ENCODE measurements at regions not wholly inside any gene's neighbourhood (a gene's known extent, or its start where the extent isn't known, plus 50 kb on each side); places are given as distances from the start of the nearest gene placed in this dataset.
"Not testable (repeated sequence)": the region's sequence is repeated elsewhere in the genome, so short reads cannot be mapped to it uniquely, and the experiment has no call there.

- TF ChIP-seq ZBTB37 (CRISPR knock-in tag; IDR thresholded peaks at IDR 0.05) (no peak), ZNF296 (CRISPR knock-in tag; conservative IDR thresholded peaks at IDR 0.05) (no peak), TBX3 (IDR thresholded peaks at IDR 0.05; ENCODE audit: borderline replicate concordance) (no peak)
Measured at GRCh38 chr13:63446329-63446728, 2030.7 kb upstream of the PCDH20 start (continued).

GRCh38 chr13:63444225-63444624 lies 2028.6 kb upstream of the PCDH20 start:
- H3K4me1 ChIP-seq (ENCODE audit: insufficient read depth, low read length); H3K9me3 ChIP-seq (ENCODE audit: low read length); H3K9ac ChIP-seq (ENCODE audit: insufficient read depth, low read depth, low read length); H3K27me3 ChIP-seq (ENCODE audit: control insufficient read depth in 1 of 2, insufficient read depth in 2 of 2, low read length in 2 of 2); DNase-seq (ENCODE audit: low spot score); H3K79me2 ChIP-seq (ENCODE audit: insufficient read depth, low read length); H3K4me2 ChIP-seq (ENCODE audit: low read depth, low read length); POLR2A ChIA-PET; intact Hi-C loops (cut with micrococcal nuclease; ENCODE audit: unreplicated experiment); H3K27ac ChIP-seq (ENCODE audit: extremely low read length, insufficient read depth, low read length); H4K20me1 ChIP-seq (ENCODE audit: insufficient read depth, low read length); CTCF ChIA-PET (ENCODE audit: low intra/inter-chr PET ratio, low total read pairs); FAIRE-seq; in situ Hi-C loops (cut with HindIII; ENCODE audit: extremely low pct_ligation_motif_present, low pct_unique_long_range_greater_than_20kb); BruUV-seq (replicated peaks); ATAC-seq; H3K36me3 ChIP-seq (replicated peaks in 1 of 2; ENCODE audit: control insufficient read depth in 1 of 2, insufficient read depth in 2 of 2, low read length in 2 of 2); H2AFZ ChIP-seq (ENCODE audit: low read length); H3K4me3 ChIP-seq (replicated peaks in 1 of 3; ENCODE audit: insufficient read depth in 1 of 3, low read depth in 2 of 3, low read length in 3 of 3): not testable (repeated sequence)
- WGBS (ENCODE audit: low lambda C conversion rate), result 0% methylated on average over 3 of the region's 3 CpGs

GRCh38 chr13:63438951-63439350 lies 2023.3 kb upstream of the PCDH20 start:
- Histone ChIP-seq H3K4me3 (replicated peaks in 1 of 3; ENCODE audit: insufficient read depth in 1 of 3, low read depth in 2 of 3, low read length in 3 of 3) (no peak overlapping the region), H2AFZ (ENCODE audit: low read length) (no peak overlapping the region), H3K4me2 (ENCODE audit: low read depth, low read length) (no peak overlapping the region), H3K79me2 (ENCODE audit: insufficient read depth, low read length) (no peaks in the 10 kb centered on the region), H3K4me1 (ENCODE audit: insufficient read depth, low read length) (no peaks in the 10 kb centered on the region), H4K20me1 (ENCODE audit: insufficient read depth, low read length) (no peaks in the 10 kb centered on the region), H3K9me3 (ENCODE audit: low read length) (no peaks in the 10 kb centered on the region), H3K27ac (ENCODE audit: extremely low read length, insufficient read depth, low read length) (no peak overlapping the region), H3K27me3 (ENCODE audit: control insufficient read depth in 1 of 2, insufficient read depth in 2 of 2, low read length in 2 of 2) (no peaks in the 10 kb centered on the region), H3K36me3 (replicated peaks in 1 of 2; ENCODE audit: control insufficient read depth in 1 of 2, insufficient read depth in 2 of 2, low read length in 2 of 2) (no peaks in the 10 kb centered on the region), H3K9ac (ENCODE audit: insufficient read depth, low read depth, low read length) (no peak overlapping the region)
- intact Hi-C loops (cut with micrococcal nuclease; ENCODE audit: unreplicated experiment) (no loop called here), in situ Hi-C loops (cut with HindIII; ENCODE audit: extremely low pct_ligation_motif_present, low pct_unique_long_range_greater_than_20kb) (no loop called here)
- CTCF ChIA-PET (ENCODE audit: low intra/inter-chr PET ratio, low total read pairs), result no interaction called here
- no peak for FAIRE-seq
- DNase-seq (ENCODE audit: low spot score), result no peak
- 0% methylated on average over 4 of the region's 4 CpGs for WGBS (ENCODE audit: low lambda C conversion rate)
- ATAC-seq, result no peak
- no TSS peak for BruUV-seq (replicated peaks)
- POLR2A ChIA-PET, result no interaction called here
- TF ChIP-seq ZNF839 (CRISPR knock-in tag; IDR thresholded peaks at IDR 0.05; ENCODE audit: borderline replicate concordance), result no peak
- TF ChIP-seq ZNF253 (CRISPR knock-in tag; IDR thresholded peaks at IDR 0.05; ENCODE audit: borderline replicate concordance), result no peak
- TF ChIP-seq ZNF616 (CRISPR knock-in tag; IDR thresholded peaks at IDR 0.05; ENCODE audit: low read depth), result no peak
- no peak for TF ChIP-seq ZNF75D (CRISPR knock-in tag; IDR thresholded peaks at IDR 0.05; ENCODE audit: borderline replicate concordance)
- no peak for TF ChIP-seq SCMH1 (CRISPR knock-in tag; IDR thresholded peaks at IDR 0.05; ENCODE audit: borderline replicate concordance)
- no peak for TF ChIP-seq ZNF343 (CRISPR knock-in tag; IDR thresholded peaks at IDR 0.05)
- TF ChIP-seq GMEB1 (CRISPR knock-in tag; IDR thresholded peaks at IDR 0.05; ENCODE audit: borderline replicate concordance), result no peak
- no peak for TF ChIP-seq E2F2 (CRISPR knock-in tag; IDR thresholded peaks at IDR 0.05; ENCODE audit: borderline replicate concordance)
- TF ChIP-seq TBX2 (CRISPR knock-in tag; IDR thresholded peaks at IDR 0.05; ENCODE audit: borderline replicate concordance), result no peak
- no peak for TF ChIP-seq ZNF232 (CRISPR knock-in tag; IDR thresholded peaks at IDR 0.05; ENCODE audit: borderline replicate concordance)
